Activated CD8-positive, alpha-beta memory T cell treated with anti-CD3 and anti-CD28 coated beads, Interleukin-2, amount 50 U/mL, for 4 hours (primary cell): ENCODE measurements at regions not wholly inside any gene's neighbourhood (a gene's known extent, or its start where the extent isn't known, plus 50 kb on each side); places are given as distances from the start of the nearest gene placed in this dataset.
"Not testable (repeated sequence)": the region's sequence is repeated elsewhere in the genome, so short reads cannot be mapped to it uniquely, and the experiment has no call there.

ENCODE experiments used
- DNase-seq: peaks from one replicate; pipeline ENCODE4 v3.0.0-alpha.2; 2020

DNA sequence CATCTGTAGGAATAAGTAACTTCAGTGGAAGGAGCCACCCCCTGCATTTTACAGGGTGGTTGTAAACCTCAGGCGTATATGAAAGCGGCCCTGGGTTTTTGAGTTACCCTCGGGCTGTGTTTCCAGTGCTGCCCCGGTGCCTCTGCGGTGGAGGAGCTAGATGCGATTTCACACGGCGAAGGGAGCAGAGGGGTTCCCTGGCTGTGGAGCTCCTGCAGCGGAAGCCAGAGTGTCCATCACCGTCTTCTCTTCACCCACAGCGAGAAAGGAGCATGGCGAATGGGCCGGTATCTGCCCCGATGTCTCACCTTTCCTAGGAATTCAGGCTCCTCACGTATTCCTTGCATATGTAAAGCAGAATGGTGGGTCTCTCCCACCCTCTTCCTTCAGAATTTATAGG lies 253.6 kb downstream of the THBS2 start:
- DNase-seq = no peak

DNA sequence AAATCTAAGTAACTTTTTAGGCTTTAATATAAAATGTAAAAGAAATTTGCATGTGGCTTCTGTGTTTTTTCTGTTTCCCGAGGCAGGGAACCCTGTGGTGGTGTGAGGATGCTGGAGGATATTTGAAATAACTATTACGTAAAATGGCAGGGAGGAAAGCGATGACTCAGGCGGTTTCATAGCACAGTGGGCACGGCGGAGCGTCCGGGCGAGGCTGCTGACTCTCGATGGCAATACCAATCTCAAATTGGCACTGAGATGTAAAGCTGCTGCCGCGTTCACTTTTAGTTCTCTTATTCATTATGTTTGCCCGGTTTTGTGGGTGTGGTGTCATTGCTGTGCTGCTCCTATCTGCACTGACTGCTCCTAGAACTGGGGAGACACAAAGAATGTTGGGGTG lies 254.3 kb downstream of the THBS2 start:
- no peak for DNase-seq

DNA sequence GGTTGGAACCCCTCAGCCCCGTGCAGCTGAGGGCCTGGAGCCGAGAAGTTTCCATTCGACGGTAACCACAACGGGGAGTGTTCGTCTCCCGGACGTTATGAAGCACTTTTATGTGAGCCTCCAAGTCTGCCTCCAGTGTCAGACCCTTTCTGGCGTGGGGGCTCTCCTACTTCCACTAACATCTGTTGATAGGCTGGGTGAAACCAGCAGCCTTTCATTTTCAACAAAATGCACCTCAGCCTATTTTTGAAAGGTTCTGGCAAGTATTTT lies 257.4 kb downstream of the THBS2 start:
- no peak for DNase-seq

DNA sequence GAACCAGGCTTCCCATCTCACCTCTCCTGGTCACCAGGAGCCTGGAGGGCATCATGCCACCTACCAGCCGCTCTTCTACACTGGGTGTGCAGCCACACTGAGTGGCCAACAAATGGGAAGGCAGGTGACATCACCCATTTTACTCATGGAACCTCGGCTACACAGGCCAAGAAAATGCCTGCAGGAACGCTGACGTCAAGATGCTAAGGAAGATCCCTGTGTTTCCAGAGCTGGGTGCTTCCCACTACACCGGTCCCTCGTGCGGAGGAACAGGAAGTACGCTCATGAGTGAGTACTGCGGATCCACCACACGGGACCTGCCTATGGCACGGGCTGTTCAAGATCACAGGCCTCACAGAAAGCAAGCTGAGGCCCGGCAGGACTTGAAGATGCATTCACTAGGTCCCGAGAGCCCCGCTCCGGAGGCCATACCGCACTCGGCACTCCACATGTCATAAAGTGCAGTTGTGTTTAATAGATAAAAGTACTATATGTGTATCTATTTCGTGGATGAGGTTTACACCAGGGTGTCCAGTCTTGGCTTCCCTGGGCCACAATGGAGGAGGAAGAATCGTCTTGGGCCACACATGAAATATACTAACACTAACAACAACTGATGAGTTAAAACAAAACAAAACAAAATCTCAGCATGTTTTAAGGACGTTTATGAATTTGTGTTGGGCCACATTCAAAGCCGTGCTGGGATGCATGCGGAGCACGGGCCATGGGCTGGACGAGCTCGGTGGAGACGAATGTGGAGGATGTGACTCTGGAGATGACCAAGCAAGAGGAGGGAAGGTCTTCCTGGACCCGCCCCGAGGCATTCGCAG lies 257.9 kb downstream of the THBS2 start:
- DNase-seq = no peak

- no peak for DNase-seq
Measured at GRCh38 chr6:168994956-168995355, 258.7 kb downstream of the THBS2 start.

DNA sequence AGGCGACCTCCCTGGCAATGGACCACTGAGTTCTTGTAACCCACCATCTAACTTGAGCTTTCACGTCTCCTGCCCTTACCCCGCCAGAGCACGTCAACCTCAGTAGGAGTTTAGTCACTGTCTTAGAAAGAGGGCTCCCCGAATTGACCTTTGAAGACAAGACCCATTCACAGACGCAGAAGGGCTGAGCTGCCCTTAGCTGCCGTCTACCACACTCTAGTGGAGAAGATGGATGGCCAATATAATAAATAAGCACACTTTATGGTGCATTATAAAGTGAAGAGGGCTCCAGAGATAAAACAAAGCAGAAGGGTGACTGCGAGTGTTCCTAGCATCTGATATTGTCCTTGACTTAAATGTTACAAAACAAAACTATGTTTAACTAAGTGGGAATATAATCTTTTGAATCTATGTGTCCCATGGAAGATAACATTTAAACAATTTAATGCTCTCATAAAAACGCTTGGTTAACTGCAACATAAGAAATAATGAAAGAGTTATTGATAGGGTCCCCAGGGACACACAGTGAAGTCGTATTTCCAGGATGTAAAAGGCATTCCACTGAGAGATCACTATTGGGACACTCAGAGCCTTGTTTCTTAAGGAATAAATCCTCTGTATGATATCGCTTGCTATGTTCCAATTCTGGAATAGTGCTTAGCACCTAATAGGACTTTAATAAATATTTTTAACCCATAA lies 261.1 kb downstream of the THBS2 start:
- DNase-seq = no peak

GRCh38 chr6:168991695-168992094 lies 262.0 kb downstream of the THBS2 start:
- DNase-seq = not testable (repeated sequence)

GRCh38 chr6:168990019-168990751 lies 263.5 kb downstream of the THBS2 start:
- no peak for DNase-seq

GRCh38 chr6:168989421-168989820 lies 264.2 kb downstream of the THBS2 start:
- no peak for DNase-seq

- no peak for DNase-seq
Measured at GRCh38 chr6:168988801-168989200, 264.8 kb downstream of the THBS2 start.

- no peak for DNase-seq
Measured at GRCh38 chr6:168988280-168988679, 265.4 kb downstream of the THBS2 start.

- DNase-seq = no peak
Measured at GRCh38 chr6:168985705-168986104, 267.9 kb downstream of the THBS2 start.

DNA sequence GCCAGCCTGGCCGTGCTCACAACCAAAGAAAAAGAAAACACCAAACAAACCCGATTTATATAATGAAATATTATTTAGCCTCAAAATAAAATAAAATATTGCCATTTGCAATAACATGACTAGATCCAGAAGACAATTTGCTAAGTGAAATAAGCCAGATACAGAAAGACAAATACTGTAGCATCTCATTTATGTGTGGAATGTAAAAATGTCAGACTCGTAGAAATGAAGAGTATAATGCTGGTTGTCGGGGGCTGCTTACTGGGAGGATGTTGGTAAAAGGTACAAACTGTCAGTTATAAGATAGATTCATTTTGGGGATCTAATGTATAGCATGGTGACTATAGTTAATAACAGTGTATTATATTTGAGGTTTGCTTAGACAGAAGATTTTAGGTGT lies 269.7 kb downstream of the THBS2 start:
- DNase-seq = no peak

GRCh38 chr6:168981187-168981586 lies 272.5 kb downstream of the THBS2 start:
- no peak for DNase-seq

GRCh38 chr6:168979254-168979653 lies 274.4 kb downstream of the THBS2 start:
- DNase-seq = no peak

- DNase-seq = no peak
Measured at GRCh38 chr6:168972128-168972527, 281.5 kb downstream of the THBS2 start.

DNA sequence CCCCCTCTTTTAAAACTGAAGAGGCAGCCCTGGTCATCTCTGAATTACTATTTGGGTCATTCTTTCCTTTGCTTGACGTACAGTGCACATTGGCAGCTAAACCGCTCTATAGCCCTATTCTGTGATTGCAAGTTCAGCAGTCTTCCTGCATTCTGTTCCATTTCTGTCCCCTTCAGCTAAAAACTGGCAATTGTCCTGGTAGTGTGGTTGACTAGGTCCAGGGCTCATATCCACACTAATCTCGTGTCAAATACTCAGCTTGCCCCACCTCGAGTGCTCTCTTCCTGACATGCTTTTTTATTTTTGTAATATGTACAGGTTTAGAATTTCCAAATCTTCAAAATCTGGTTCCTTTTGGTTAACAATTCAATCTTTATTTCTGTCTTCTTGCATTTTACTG lies 282.1 kb downstream of the THBS2 start:
- no peak for DNase-seq

GRCh38 chr6:168968801-168969200 lies 284.8 kb downstream of the THBS2 start:
- no peak for DNase-seq

DNA sequence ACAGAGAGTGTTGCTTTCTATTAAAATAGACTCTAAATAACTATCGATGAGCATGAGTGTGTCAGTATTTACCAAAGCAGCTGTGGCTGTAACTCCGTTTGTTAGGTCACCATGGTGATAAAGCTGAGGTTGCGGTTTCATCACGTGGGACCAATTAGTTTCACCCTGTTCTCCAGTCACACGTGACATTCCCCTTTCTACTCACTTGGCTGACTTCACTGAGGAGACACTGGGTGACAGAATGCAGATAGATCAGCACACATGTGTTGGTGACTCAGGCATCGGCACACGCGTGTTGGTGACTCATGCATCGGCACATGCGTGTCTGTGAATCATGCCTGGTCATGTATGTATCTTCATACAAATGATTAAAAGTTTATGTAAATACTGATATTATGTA lies 285.4 kb downstream of the THBS2 start:
- DNase-seq = no peak

DNA sequence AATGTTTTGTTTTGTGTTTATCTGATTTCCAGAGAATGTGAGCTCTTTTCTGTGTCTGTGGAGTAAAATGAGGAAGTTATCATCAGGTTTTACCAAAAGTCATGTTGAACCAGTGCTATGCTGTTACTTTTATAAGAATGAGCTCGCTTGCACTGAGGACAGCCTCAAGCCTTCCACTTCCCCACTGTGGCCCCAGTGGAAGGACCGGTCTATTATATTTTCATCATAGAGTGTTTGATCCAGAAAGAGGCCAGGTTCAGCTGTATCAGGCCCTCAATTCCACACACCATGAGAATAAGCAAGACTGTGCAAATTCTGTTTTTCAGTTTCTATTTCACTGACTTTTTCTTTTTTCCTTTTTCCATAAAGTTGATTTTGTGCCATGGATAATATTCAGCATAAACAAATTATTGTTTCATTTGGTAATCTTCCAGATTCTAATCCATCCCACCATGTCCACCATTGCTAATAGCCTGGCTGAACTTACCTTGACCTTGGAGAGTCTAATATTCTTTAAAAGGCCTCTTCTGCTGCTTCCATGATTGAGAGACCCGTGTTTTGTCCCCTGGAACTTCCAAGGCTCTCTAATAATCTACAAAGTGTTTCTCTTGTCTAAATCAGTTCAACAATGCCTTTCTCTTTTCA lies 286.2 kb downstream of the THBS2 start:
- no peak for DNase-seq

- no peak for DNase-seq
Measured at GRCh38 chr6:168964138-168964835, 289.4 kb downstream of the THBS2 start.

- DNase-seq = no peak
Measured at GRCh38 chr6:168962886-168963285, 290.8 kb downstream of the THBS2 start.

- DNase-seq = no peak
Measured at GRCh38 chr6:168961264-168961656, 292.4 kb downstream of the THBS2 start.
